ENCODE measurements at regions not wholly inside any gene's neighbourhood (a gene's known extent, or its start where the extent isn't known, plus 50 kb on each side); places are given as distances from the start of the nearest gene placed in this dataset.
A peak's percentile ranks its signal among the peaks of the same experiment; 100 is the strongest.
"Not testable (repeated sequence)": the region's sequence is repeated elsewhere in the genome, so short reads cannot be mapped to it uniquely, and the experiment has no call there.

DNA sequence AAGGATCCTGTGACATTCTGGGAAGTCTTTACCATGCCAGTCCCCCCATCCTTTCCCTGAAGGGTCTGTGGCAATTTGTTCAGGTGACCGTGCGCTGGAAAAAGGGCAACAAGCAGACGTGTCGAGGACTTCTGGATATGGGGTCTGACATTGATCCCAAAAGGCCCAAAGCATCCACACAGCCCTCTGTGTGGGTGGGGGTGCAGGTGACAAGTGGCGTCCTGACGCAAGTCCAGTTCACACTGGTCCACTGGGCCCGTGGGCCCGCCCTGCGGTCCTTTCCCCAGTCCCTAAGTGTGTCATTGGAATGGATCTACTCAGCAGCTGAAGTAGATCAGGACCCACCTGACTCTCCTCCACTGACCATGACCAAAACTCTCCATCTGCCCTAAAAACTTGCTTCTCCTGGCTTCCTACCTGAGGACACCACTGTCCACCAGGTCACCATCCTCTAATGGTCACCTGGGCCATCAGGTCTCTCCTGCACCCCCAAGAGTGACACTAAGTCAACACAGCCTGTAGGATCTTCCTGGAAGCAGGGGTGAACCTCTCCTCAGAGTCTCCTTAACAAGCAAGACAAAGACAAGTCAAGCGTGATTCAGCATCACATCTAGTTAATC is 85.6 kb upstream of the SLC66A3 start:
- DNase-seq: no peak

DNA sequence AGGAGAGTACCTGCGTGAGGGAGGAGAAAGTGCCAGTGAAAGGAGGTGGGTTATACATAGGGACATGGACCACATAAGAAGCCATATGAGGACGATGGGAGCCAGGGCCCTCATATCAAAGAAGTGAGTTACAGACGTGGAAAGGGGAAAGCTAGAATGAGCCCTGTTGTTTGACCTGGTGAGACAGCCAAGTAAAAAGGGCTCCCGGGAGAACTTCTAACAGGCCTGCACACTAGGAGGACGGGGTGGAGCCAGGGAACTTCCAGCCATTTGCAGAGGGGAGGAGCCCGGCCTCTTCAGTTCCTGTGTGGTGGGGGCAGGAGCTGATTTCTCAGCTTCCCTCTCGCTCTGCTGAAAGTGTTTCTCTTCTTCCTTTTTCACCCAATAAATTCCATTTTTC is 84.1 kb upstream of the SLC66A3 start:
- no peak for DNase-seq

DNA sequence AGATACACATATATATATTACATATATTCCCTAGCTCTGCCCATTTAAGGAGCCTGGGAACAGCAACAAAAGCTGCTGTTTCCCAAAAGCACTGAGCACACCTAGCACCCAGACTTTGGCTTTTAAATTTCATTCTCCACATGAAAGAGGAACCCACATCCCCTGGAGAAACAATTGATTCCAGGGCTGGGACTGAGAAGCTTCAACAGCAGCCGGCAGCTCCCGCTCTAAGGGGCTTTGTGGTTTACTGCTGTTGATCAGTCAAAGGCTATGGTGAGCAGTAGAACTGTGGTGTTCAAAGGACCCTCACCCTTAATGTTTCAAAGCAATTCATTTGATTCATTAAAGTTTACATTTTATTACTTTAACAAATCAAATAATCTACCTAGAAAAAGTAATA is 83.3 kb upstream of the SLC66A3 start:
- DNase-seq: no peak

DNA sequence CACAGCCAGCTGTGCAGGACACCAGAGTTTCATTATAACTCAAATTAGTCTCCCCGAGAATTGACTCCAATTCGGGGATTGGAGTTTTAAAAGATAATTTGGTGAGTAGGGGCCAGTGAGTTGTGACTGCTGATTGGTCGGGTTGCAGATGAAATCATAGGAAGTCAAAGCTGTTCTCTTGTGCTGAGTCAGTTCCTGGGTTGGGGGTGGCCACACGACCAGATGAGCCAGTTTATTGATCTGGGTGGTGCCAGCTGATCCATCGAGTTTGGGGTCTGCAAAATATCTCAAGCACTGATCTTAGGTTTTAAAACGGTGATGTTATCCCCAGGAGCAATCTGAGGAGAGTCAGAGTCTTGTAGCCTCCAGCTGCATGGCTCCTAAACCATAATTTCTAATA is 82.7 kb upstream of the SLC66A3 start:
- DNase-seq: no peak

DNA sequence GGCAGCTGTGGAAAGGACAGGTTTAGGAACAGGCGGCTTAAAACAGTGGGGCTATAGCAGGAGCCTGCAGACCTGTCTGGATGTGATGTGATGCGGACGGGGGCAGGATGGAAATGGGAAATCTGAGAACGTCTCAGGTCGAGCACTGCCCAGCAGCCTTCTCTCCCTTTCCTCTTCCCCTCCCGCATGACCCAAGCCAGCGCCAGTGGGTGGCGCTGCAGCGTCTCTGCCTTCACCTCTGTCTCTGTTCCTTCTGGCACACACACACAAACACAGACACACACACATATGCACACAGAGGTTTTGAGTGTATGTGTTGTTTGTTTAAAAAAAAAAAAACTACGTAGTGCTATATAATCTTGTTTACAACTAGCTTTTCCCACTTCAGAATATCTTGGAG is 82.0 kb upstream of the SLC66A3 start:
- peak in 3 of 56 donors; percentile 6 to 43 (median 21) for DNase-seq

DNA sequence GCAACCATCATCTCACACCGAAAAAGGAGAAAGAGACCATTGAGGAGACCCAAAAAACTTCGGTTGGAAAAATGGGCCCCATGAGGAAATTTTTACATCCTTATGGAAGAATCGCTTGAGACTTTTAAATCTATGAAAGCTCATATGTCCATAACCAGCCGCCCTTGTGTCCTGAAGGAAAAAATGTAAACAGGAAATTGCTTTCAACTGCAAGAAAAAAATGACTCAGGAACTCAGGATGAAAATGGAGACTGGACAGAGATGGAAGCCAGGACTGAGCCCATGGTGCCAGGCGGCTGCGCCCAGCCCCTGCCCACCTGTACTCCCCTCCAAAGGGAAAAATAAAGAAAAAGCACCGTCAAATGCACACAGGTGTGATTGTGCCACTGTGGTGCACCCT is 81.5 kb upstream of the SLC66A3 start:
- no peak for DNase-seq

DNA sequence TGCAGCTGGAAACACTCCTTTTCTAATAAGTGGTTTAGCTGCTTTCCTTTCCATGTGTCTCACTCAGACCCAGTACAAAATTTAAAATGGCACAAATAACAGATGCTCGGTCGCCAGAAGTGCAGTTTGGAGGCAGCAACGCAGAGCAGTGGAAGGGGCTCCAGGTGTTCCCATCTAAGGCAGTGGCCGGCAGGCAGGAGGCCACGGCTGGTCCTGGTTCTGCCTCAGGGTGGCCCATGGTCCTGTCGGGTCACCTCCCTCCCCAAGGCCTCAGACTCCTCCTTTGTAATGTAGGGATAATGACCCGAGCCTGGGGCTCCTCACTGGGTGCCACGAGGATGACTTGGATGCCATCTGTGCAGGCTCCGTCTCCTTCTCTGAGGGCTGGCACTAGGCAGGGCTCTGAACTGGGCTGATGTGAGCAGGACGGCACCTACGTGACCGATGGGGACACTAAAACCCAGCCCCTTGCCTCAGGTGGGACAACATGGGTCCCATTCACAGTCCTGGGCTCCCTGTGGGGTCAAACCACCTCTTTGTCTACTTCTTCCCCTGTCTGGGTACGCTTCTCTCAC is 80.9 kb upstream of the SLC66A3 start:
- DNase-seq: no peak

DNA sequence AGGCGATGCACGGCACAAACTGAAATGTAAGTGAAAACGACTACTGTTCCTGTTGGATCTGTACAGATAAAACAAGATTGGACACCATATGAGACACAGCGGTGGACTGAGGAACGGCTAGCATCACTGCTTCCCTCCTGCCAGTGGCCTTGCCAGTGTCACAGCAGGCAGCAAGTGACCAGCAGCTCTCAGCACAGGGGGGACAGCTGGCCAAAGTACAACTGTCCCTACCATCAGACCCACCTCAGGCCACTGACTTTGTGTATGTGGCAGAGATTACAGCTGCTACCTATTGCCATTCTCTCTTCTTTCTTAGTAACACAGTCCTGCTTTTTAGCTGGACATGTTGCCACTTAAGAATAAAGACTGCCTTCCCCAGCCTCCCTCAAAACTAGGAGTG is 80.0 kb upstream of the SLC66A3 start:
- DNase-seq: no peak

DNA sequence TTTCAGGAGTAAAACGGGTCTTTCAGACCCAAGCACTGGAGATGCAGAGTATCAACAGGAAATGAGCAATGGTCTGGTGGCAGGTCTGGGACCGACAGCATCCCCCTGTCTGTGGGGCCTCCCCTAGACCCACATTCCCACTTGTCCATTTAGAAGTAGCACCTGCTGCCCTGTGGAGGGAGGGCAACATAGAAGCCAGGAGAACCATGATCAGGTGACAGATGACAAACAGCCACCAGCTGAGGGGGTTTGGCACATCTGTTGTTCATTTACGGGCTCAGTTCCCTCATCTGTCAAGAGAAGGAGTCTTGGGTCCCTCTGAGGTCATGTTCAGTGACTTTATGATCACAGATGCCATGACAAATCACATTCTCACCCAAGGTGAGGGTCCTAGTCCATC is 77.9 kb upstream of the SLC66A3 start:
- no peak for DNase-seq

DNA sequence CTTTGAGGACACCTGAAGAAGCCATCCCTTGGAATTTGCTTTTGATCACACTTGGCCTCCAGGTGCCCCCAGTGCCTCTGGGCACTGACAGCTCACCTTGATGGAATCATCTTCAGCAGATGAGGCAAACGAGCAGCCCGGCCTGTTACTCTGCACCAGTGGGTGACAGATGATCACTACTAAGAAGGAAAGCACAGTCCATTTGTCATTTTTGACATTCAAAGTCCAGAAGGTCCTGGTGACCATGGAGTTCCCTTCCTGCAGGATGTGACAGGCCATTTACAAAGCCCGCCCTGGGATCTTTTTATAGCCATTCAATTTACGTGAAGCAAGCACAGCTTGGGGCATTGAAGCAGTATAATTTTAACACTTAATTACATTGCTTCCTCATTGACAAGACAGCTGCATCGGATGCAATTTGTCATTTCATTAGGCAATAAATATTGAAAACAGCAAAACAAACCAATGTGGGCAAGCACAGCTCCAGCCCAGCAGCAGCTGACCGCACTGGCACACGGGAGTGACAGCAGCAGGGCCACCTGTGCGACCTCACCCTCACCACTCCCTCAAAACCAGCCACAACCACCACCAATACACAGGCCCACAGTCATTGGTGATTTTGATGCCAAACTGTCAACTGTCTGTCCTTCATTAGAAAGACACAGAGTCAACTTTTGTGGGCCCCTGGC is 76.0 kb upstream of the SLC66A3 start:
- DNase-seq: no peak

DNA sequence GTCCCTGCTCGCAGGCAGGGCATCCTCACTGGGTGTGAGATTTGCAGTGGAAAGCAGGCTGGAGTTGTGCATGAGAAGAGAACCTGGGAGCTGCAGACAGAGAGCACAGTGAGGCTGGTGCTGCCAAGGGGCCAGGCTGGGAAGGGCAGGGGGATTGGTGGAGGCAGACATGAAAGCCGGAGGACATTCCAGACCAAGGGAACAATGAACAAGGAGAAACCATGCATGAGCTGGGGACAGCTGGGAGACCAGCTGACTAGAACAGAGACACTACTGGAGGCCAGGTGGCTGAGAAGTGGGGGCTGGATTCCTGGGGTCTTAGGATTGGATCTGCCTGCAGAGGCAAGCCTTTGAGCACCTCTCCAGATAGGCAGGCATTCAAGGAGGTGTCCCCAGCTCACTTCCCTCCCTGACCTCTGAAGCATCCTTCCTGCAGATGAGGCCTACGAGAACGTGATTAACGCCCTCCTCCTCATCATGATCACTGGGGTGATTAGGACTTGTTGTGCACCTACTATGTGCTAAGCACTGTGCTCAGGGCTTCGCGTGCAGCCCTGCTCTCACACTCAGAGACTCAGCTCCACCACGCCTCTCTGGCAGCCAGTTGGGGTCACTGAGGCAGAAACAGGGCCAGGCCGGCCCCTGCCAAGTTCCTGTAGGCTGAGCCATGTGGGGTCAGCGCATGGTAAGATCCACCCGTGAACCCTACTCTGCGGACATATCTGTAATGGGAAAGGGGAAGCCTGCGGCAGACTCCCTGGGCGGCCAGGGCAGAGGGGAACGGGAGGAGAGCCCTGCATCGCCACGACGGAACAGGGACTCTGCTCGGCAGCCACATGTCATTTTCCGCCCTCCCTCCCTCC is 74.8 kb upstream of the SLC66A3 start:
- peak in 18 of 56 donors; percentile 10 to 56 (median 30) for DNase-seq

DNA sequence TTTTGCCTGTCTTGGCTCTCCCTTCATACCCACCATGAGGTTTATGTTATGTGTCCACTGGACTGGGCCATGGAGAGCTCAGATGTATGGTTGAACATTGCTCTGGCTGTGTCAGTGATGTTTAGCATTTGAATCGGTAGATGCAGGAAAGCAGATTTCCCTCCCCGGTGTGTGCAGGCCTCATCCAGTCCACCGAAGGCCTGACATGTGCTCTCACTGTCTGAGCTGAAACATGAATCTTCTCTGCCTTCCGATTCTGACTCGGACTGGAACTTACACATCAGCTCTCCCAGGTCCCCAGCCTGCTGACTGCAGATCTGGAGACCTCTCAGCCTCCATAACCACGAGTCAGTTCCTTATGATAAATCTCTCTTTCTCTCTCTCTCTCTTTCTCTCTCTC is 72.4 kb upstream of the SLC66A3 start:
- DNase-seq: no peak

DNA sequence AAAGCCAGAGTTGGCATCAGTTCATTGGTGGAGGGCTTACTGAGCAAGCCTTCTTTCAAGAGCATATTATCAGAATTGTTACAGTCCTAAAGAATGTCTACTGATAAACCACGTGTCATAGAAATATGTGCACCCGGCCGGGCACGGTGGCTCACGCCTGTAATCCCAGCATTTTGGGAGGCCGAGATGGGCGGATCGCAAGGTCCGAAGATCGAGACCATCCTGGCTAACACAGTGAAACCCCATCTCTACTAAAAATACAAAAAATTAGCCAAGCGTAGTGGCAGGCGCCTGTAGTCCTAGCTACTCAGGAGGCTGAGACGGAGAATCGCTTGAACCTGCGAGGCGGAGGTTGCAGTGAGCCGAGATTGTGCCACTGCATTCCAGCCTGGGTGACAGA is 66.4 kb upstream of the SLC66A3 start:
- DNase-seq: not testable (repeated sequence)

DNA sequence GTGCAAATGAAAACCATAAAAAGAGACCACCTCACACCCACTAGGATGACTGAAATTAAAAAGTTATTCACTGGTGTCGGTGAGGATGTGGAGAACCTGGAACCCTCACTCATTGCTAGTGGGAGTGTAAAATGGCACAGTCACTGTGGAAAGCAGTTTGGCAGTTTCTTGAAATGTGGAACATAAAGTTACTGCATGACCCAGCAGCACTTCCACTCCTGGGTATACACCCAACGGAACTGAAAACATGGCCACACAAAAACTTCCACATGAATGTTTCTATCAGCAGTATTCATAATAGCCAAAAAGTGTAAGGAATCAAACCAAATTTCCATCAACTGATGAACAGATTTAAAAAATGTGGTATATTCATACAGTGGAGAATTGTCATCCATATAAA is 65.1 kb upstream of the SLC66A3 start:
- DNase-seq: no peak

DNA sequence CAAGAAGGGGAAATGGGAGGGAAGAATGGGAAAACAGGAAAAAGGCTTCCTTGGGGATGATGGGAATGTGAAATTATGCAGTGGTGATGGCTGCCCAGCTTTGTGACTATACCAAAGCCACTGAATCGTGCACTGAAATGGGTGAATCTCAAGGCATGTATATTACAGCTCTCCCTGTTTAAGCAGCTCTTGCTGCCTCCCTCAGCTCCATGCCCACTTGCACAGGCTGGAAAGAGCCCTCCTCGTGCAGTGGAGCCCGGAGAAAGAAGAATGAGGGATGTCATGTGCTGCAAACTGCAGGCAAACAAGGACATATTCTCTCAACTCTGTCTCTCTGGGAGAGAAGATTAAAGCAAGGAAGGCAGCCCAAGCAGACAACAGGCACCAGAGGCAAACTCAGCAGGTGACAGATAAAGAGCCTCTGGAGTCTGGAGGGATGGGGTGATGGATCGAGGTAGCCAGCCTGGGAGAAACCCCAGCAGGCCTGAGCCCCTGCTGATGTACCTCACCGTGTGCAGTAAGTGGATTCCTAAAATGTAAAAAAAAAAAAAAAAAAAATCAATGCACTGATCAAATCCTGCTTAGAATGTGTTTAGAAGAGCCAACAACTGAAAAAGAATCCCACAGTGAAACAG is 62.4 kb upstream of the SLC66A3 start:
- DNase-seq: no peak

DNA sequence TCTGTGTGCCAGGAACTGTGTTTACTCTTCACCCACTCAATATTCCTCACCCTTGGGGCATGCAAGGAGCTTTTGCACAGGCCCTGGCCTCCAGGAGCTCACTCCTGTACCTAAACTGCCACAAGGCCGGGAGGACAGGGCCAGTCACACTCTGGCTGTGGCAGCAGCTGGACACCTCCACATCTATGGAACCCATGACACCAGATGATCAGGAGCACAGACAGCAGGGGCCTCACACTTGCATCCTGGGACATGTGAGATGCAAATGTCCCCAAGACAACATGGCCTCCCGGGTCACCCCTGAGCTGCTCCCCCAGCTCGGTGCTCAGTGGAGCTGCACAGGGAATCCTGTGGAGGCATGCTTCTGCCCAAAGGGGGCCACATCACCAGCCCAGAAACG is 61.8 kb upstream of the SLC66A3 start:
- DNase-seq: no peak

DNA sequence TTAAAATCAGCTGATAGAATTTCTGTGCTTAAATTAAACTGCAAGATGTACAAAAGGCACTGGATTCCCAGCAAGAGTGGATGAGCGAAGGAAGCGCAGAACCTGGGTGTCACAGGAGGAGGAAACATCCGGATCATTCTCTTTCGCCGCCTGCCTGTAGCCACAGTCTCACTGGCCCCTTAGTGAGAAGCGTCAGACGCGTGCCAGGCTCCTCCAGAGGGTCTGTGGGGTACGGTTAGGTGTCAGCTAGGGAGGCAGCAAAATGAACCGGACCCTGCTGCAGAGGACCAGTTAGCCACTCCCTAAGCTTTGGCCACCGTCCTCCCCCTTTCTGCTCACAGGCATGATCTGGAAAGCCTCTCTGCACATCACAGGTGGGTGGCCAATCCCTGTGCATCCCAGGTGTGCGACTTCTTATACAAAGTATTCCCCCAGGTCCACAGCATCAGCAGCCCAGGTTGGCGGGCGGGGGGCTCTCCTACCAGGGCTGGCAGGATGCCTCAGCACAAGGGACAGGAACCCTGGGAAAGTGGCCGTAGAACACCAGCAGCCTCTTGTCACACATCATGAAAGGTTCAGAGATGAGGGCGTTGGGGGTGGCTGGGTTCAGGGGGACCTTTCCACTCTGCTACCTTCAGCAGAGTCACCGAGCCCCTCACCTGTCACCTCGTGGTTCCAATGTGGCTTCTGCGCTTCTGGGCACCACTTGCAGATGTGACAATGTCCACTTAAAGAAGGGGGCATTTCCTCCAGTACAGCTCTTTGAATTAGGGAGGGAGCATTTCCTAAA is 61.1 kb upstream of the SLC66A3 start:
- DNase-seq: no peak

DNA sequence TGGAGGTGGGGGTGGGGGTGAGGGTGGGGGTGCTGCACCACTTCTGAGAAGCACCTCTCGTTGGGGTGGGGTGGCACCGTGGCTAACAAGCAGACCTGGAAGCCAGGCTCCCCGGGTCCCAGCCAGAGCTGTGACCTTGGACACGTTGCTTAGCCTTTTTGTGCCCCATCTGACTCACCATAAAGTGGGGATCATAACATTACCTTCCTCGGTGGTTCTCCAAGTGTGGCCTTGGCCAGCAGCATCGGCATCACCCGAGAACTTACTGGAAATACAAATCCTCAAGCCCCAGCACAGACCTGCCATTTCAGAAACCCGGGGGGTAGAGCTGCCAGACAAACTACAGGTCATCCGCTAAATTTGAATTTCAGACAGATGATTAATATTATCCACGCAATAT is 58.7 kb upstream of the SLC66A3 start:
- DNase-seq: no peak

DNA sequence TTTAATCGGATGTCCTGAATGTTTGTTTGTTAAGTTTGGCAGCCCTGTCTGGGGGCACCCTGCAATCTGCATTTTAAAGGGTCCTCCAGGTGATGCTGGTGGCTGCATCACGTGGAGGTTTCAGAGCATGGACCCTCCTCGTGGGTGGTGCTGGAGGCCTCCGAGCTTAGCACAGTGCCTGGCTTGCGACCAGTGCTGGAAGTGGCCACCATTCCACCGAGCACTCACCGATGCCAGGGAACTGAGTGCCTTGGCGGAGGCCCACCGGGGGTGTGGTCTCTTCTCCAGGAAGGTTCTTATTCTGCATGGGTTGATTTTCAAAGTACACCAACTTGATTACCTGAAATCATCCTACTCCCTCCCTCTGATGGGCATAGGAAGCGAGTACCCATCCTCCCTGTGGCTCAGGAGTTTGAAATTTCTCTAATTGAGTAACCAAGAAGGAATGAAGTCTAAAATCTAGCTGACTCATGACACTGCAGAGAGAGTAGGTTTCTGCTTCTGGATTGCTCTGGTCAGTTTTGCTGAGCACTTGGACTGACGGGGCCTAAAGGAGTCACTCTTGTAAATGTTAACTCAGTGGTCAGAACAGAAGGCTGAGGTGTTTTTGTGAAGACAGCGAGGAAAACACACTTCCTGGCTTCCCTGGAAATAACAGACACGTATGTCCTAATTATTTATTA is 58.1 kb upstream of the SLC66A3 start:
- peak in 3 of 56 donors; percentile 9 to 29 (median 11) for DNase-seq

DNA sequence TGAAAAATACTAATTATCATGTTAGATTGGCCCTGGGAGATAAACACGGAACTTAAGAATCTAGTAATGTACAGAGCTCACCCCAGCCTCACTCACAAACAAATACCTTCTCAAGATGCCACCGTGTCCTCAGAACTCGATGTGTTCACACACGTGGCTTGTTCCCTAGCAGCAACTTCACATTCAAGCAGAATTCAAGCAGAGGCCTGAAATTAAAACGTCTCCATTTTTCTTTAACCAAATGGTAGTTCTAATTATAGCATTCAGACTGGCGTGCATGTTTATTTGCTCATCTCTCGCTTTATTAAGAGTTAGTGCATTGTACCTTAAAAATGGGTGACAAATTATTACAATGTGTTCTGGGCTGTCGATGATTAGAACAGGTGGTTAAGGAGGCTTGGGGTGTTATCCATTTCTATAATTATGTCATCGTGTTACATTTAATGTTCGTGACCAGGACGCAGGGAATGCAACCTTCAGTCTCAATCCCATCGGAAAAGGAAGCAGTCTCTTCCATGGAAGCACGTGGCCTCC is 57.3 kb upstream of the SLC66A3 start:
- DNase-seq: no peak
